NCI-H524 treated with DMSO at 0.1 percent for 48 hours (cell line): ENCODE measurements at regions not wholly inside any gene's neighbourhood (a gene's known extent, or its start where the extent isn't known, plus 50 kb on each side); places are given as distances from the start of the nearest gene placed in this dataset.
A peak's percentile ranks its signal among the peaks of the same experiment; 100 is the strongest.
"Not testable (repeated sequence)": the region's sequence is repeated elsewhere in the genome, so short reads cannot be mapped to it uniquely, and the experiment has no call there.

Source experiments
- DNase-seq: peaks from one replicate; lab custom pipeline; 2025; lab: John Stamatoyannopoulos, UW

GRCh38 chr2:20499387-20499786 lies 52.5 kb downstream of the RHOB start:
- DNase-seq: no peak

GRCh38 chr2:20501974-20502373 lies 55.1 kb downstream of the RHOB start:
- DNase-seq: no peak

GRCh38 chr2:20502496-20502895 lies 55.6 kb downstream of the RHOB start:
- DNase-seq: not testable (repeated sequence)

GRCh38 chr2:20504174-20504573 lies 57.3 kb downstream of the RHOB start:
- DNase-seq: no peak

- DNase-seq: no peak
Observed at GRCh38 chr2:20506201-20506685, 59.4 kb downstream of the RHOB start.

GRCh38 chr2:20507166-20507692 lies 60.4 kb downstream of the RHOB start:
- no peak for DNase-seq

GRCh38 chr2:20507711-20508110 lies 60.8 kb downstream of the RHOB start:
- DNase-seq: no peak

- no peak for DNase-seq
Observed at GRCh38 chr2:20509301-20509769, 62.5 kb downstream of the RHOB start.

- DNase-seq: peak; percentile 82
Observed at GRCh38 chr2:20509770-20510490, 63.1 kb downstream of the RHOB start.

- no peak for DNase-seq
Observed at GRCh38 chr2:20511130-20511529, 64.3 kb downstream of the RHOB start.

- DNase-seq: no peak
Observed at GRCh38 chr2:20512061-20512605, 65.3 kb downstream of the RHOB start.

GRCh38 chr2:20513946-20514345 lies 67.1 kb downstream of the RHOB start:
- no peak for DNase-seq

- no peak for DNase-seq
Observed at GRCh38 chr2:20514596-20515269, 67.9 kb downstream of the RHOB start.

GRCh38 chr2:20515290-20516220 lies 68.7 kb downstream of the RHOB start:
- DNase-seq: no peak

GRCh38 chr2:20516291-20516645 lies 69.4 kb downstream of the RHOB start:
- DNase-seq: no peak

GRCh38 chr2:20516646-20517341 lies 69.9 kb downstream of the RHOB start:
- DNase-seq: no peak

- DNase-seq: no peak
Observed at GRCh38 chr2:20519309-20519708, 72.4 kb downstream of the RHOB start.

GRCh38 chr2:20520128-20520527 lies 73.3 kb downstream of the RHOB start:
- no peak for DNase-seq

GRCh38 chr2:20521193-20521592 lies 74.3 kb downstream of the RHOB start:
- no peak for DNase-seq

- no peak for DNase-seq
Observed at GRCh38 chr2:20521682-20522189, 74.9 kb downstream of the RHOB start.
